ENCODE measurements at regions not wholly inside any gene's neighbourhood (a gene's known extent, or its start where the extent isn't known, plus 50 kb on each side); places are given as distances from the start of the nearest gene placed in this dataset.

DNA sequence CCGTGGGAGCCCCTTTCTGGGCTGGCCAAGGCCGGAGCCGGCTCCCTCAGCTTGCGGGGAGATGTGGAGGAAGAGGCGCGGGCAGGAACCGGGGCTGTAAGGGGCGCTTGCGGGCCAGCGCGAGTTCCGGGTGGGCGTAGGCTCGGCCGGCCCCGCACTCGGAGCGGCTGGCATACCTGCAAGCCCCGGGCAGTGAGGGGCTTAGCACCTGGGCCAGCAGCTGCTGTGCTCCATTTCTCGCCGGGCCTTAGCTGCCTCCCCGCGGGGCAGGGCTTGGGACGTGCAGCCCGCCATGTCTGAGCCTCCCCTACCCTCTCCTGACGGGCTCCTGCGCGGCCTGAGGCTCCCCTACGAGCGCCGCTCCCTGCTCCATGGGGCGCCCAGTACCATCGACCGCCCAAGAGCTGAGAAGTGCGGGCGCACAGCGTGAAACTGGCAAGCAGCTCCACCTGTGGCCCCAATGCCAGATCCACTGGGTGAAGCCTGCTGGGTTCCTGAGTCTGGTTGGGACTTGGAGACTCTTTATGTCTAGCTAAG lies 82.8 kb upstream of the E2F3 start:
- no peak overlapping the region for H3K4me3 ChIP-seq (ENCODE audit: low read depth, low read length)
- TF ChIP-seq, protein P1, sequence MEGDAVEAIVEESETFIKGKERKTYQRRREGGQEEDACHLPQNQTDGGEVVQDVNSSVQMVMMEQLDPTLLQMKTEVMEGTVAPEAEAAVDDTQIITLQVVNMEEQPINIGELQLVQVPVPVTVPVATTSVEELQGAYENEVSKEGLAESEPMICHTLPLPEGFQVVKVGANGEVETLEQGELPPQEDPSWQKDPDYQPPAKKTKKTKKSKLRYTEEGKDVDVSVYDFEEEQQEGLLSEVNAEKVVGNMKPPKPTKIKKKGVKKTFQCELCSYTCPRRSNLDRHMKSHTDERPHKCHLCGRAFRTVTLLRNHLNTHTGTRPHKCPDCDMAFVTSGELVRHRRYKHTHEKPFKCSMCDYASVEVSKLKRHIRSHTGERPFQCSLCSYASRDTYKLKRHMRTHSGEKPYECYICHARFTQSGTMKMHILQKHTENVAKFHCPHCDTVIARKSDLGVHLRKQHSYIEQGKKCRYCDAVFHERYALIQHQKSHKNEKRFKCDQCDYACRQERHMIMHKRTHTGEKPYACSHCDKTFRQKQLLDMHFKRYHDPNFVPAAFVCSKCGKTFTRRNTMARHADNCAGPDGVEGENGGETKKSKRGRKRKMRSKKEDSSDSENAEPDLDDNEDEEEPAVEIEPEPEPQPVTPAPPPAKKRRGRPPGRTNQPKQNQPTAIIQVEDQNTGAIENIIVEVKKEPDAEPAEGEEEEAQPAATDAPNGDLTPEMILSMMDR (IDR thresholded peaks at IDR 0.05; ENCODE audit: insufficient read depth, low read length, missing control alignments): no peak
- ChIA-PET POLR2A (no interaction called here), CTCF (interaction anchor here (0.8 kb wide), 1 partner anchor 30 kb away, joined by 3 read pairs; no protein-coding TSS in a partner anchor)
- no peak for DNase-seq (ENCODE audit: low read depth, low spot score)

DNA sequence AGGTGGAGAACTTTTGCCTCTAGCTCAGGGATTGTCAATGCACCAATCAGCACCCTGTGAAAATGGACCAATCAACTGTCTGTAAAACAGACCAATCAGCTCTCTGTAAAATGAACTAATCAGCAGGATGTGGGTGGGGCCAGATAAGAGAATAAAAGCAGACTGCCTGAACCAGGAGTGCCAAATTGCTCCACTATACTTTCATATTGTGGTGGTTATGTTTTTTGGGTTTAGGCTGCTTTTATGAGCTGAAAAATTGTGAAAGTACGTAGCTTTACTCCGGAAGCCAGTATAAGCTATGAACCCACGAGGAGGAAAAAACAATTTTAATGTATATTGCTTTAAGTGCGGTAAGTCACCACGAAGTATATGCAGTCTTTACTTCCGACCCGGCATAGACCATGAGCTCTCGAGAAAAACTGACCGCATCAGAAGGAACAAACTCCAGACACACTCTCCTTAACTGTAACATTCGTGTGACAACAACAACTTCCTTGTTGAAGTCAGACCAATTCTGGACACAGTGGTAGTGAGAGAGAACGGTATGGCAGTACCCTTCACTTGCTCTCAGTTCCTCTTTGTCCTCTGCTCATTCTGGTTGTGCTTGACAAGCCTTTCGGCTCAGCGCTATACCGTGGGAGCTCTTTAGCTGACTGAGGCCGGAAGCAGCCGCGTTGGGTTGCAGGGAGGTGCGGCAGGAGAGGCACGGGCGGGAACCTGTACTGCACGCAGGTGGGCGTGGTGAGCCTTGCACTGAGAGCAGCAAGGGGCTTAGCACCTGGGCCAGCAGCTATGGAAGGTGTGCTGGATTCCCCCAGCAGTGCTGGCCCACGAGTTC lies 81.9 kb upstream of the E2F3 start:
- no peak overlapping the region for H3K4me3 ChIP-seq (ENCODE audit: low read depth, low read length)
- CTCF ChIA-PET: interaction anchor here (0.7 to 0.8 kb wide), 2 partner anchors 25 to 31 kb away, joined by 3 to 4 read pairs; no protein-coding TSS in a partner anchor
- DNase-seq (ENCODE audit: low read depth, low spot score): no peak
- TF ChIP-seq, protein P1 (IDR thresholded peaks at IDR 0.05; ENCODE audit: insufficient read depth, low read length, missing control alignments): no peak
- POLR2A ChIA-PET: no interaction called here

DNA sequence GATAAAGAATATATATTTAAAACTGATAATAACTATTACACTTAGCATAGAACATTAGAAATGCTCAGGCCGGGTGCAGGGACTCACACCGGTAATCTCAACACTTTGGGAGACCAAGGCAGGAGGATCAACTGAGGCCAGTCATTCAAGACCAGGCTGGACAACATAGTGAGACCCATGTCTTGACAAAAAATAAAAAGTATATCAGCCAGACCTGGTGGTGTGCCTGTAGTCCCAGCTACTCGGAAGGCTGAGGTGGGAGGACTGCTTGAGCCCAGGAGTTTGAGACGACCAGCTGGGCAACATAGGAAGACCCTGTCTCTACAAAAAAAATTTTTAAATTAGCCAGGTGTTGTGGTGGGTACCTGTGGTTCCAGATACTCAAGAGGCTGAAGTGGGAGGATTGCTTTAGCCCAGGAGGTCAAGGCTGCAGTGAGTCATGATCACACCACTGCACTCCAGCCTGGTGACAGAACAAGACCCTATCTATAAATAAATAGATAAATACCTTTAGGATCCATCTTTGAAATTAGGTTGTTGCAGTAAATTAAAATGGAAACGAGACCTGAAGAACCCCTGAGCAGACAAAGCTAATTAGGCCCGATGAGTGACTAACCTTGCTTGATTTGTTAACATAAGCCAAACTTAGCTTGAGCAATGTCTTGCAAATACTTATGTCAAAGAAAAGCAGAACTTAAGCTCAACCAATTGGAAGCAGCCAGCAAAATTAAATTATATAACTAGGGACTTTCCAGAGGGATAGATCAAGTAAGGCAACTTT lies 75.8 kb upstream of the E2F3 start:
- POLR2A ChIA-PET: no interaction called here
- CTCF ChIA-PET: no interaction called here
- TF ChIP-seq, protein P1 (IDR thresholded peaks at IDR 0.05; ENCODE audit: insufficient read depth, low read length, missing control alignments): no peak
- H3K4me3 ChIP-seq (ENCODE audit: low read depth, low read length): no peak overlapping the region
- peak; percentile 14 for DNase-seq (ENCODE audit: low read depth, low spot score)

DNA sequence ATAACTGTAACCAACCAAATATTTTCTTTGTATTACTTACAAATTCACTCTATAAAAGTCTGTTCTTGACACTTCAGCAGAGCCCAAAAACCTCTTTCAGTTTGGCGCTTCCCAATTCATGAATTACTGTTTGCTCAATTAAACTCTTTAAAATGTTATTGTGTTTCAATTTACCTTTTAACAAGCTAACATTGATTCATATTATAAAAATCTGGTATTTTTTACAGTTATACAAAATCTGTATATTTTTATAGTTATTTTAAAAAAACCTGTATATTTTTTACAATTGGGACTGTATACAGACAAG lies 75.3 kb upstream of the E2F3 start:
- TF ChIP-seq, protein P1 (IDR thresholded peaks at IDR 0.05; ENCODE audit: insufficient read depth, low read length, missing control alignments): no peak
- no peak overlapping the region for H3K4me3 ChIP-seq (ENCODE audit: low read depth, low read length)
- POLR2A ChIA-PET: no interaction called here
- no peak for DNase-seq (ENCODE audit: low read depth, low spot score)
- CTCF ChIA-PET: no interaction called here

DNA sequence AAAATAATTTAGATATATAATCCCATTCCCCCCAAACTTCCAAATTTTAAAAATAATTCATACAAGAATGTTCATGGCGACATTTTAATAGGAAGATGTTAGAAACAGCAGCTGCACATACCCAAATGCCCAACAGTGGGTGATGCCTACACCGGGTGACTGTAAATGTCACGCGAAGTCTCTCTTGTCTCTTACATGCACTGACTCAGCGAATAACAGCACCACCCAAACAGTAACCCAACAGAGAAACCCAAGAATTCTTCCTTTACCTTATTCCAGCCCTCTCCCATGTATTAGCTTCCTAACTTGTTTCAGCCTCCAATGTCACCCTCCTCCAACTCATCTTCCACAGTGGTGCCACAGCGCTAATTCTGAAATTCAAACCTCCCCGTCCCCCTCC lies 74.5 kb upstream of the E2F3 start:
- DNase-seq (ENCODE audit: low read depth, low spot score): no peak
- ChIA-PET POLR2A (no interaction called here), CTCF (no interaction called here)
- TF ChIP-seq, protein P1 (IDR thresholded peaks at IDR 0.05; ENCODE audit: insufficient read depth, low read length, missing control alignments): no peak
- no peak overlapping the region for H3K4me3 ChIP-seq (ENCODE audit: low read depth, low read length)

DNA sequence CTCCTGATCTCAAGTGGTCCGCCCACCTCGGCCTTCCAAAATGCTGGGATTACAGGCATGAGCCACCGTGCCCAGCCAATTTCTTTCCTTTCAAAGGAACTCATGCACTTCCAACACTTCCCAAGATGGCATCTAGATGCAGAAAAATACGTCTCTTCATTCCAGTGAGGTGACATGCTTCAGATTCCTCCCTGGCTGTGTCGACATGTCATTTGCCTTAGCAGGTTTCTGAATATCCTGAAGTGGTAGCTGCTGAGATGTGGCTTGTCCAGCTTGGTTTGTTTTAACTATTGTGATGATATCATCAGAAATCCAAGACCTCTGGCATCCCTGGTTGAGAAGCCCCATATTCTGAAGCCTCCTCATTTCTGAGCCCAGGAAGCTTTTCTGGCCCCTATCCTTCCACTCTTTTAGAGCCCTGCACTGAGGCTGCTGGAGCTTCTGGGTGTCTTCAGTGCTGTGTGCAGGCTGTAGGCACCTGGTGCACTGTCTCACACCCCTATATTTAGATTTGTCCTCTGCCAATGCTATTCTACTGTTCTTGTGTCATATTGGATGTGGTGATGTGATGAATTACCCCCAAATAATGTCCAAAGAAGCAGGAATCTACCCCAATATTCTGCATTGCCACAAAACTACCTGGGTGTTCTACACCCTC lies 73.3 kb upstream of the E2F3 start:
- TF ChIP-seq, protein P1 (IDR thresholded peaks at IDR 0.05; ENCODE audit: insufficient read depth, low read length, missing control alignments): no peak
- DNase-seq (ENCODE audit: low read depth, low spot score): no peak
- CTCF ChIA-PET: no interaction called here

More for the DNA sequence above, 73.3 kb upstream of the E2F3 start:
- no peak overlapping the region for H3K4me3 ChIP-seq (ENCODE audit: low read depth, low read length)
- POLR2A ChIA-PET: no interaction called here
